ENCODE measurements at regions not wholly inside any gene's neighbourhood (a gene's known extent, or its start where the extent isn't known, plus 50 kb on each side); places are given as distances from the start of the nearest gene placed in this dataset.

DNA sequence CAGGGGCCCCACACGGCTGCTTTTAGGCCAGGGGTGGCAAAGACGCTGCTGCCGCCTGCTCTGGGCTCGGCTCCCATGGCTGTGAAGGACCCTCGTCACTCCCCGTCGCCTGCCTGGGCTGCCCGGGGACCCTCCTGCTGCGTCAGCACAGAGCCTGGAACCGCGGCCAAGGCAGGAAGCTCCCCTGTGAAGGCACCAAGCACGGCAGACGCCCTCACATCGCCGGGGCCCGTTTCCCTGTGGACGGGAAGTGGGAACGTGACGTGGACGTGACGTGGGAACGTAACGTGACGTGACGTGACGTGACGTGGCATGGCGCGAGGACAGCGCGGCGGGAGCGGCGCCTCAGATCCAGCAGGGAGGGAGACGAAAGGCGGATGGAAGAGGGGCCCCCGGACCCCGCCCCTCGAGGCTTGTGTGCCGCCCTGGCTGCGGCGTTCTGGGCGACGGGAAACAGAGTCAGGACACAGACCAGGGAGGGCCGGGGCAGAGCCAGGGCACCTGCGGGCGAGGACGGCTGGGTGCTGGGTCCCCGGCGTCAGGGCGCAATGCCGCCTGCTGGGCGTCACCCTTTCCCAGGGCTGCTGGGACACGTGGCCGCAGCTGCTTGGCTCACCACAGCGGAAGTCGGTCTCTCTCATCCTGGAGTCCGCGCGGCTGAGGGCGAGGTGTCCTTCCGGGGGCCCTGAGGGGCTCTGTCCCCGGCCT lies 53.1 kb downstream of the MRPL36 start:
- TF ChIP-seq, protein P1, sequence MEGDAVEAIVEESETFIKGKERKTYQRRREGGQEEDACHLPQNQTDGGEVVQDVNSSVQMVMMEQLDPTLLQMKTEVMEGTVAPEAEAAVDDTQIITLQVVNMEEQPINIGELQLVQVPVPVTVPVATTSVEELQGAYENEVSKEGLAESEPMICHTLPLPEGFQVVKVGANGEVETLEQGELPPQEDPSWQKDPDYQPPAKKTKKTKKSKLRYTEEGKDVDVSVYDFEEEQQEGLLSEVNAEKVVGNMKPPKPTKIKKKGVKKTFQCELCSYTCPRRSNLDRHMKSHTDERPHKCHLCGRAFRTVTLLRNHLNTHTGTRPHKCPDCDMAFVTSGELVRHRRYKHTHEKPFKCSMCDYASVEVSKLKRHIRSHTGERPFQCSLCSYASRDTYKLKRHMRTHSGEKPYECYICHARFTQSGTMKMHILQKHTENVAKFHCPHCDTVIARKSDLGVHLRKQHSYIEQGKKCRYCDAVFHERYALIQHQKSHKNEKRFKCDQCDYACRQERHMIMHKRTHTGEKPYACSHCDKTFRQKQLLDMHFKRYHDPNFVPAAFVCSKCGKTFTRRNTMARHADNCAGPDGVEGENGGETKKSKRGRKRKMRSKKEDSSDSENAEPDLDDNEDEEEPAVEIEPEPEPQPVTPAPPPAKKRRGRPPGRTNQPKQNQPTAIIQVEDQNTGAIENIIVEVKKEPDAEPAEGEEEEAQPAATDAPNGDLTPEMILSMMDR (IDR thresholded peaks at IDR 0.05), result no peak
- TF ChIP-seq POLR2A (IDR thresholded peaks at IDR 0.05), result no peak

Data from adrenal gland (tissue), 5 donors.